Femur (tissue), 1 donor: ENCODE measurements at regions not wholly inside any gene's neighbourhood (a gene's known extent, or its start where the extent isn't known, plus 50 kb on each side); places are given as distances from the start of the nearest gene placed in this dataset.
"Not testable (repeated sequence)": the region's sequence is repeated elsewhere in the genome, so short reads cannot be mapped to it uniquely, and the experiment has no call there.

ENCODE experiments used
- DNase-seq: peaks from one replicate; pipeline ENCODE4 v3.0.0-alpha.2; 2017

- DNase-seq, result no peak
Observed at GRCh38 chr6:113697632-113698410, 159.3 kb upstream of the MARCKS start.

GRCh38 chr6:113699239-113699638, 157.9 kb upstream of the MARCKS start:
- DNase-seq, result no peak

- DNase-seq, result no peak
Observed at GRCh38 chr6:113701552-113702254, 155.4 kb upstream of the MARCKS start.

GRCh38 chr6:113707194-113707593, 150.0 kb upstream of the MARCKS start:
- DNase-seq, result no peak

- DNase-seq, result no peak
Observed at GRCh38 chr6:113709936-113710509, 147.1 kb upstream of the MARCKS start.

- DNase-seq, result no peak
Observed at GRCh38 chr6:113713665-113714064, 143.5 kb upstream of the MARCKS start.

- no peak for DNase-seq
Observed at GRCh38 chr6:113718588-113718987, 138.6 kb upstream of the MARCKS start.

- no peak for DNase-seq
Observed at GRCh38 chr6:113719064-113719463, 138.1 kb upstream of the MARCKS start.

- no peak for DNase-seq
Observed at GRCh38 chr6:113719545-113719944, 137.6 kb upstream of the MARCKS start.

- peak; percentile 36 for DNase-seq
Observed at GRCh38 chr6:113723182-113723581, 134.0 kb upstream of the MARCKS start.

GRCh38 chr6:113724927-113725326, 132.2 kb upstream of the MARCKS start:
- not testable (repeated sequence) for DNase-seq

GRCh38 chr6:113731541-113731940, 125.6 kb upstream of the MARCKS start:
- no peak for DNase-seq

- peak; percentile 78 for DNase-seq
Observed at GRCh38 chr6:113732384-113732966, 124.7 kb upstream of the MARCKS start.

GRCh38 chr6:113733381-113733780, 123.8 kb upstream of the MARCKS start:
- DNase-seq, result no peak

GRCh38 chr6:113734982-113735381, 122.2 kb upstream of the MARCKS start:
- DNase-seq, result no peak

- peak; percentile 23 for DNase-seq
Observed at GRCh38 chr6:113735491-113735890, 121.7 kb upstream of the MARCKS start.

GRCh38 chr6:113736978-113737377, 120.2 kb upstream of the MARCKS start:
- DNase-seq, result no peak

- DNase-seq, result no peak
Observed at GRCh38 chr6:113739041-113739655, 118.0 kb upstream of the MARCKS start.

- DNase-seq, result no peak
Observed at GRCh38 chr6:113741651-113742050, 115.5 kb upstream of the MARCKS start.

GRCh38 chr6:113742342-113742741, 114.8 kb upstream of the MARCKS start:
- no peak for DNase-seq

- DNase-seq, result no peak
Observed at GRCh38 chr6:113744861-113745260, 112.3 kb upstream of the MARCKS start.

- DNase-seq, result no peak
Observed at GRCh38 chr6:113750151-113750855, 106.8 kb upstream of the MARCKS start.

- DNase-seq, result no peak
Observed at GRCh38 chr6:113754291-113754690, 102.9 kb upstream of the MARCKS start.
